Smooth muscle cell (in vitro differentiated cells): ENCODE measurements at regions not wholly inside any gene's neighbourhood (a gene's known extent, or its start where the extent isn't known, plus 50 kb on each side); places are given as distances from the start of the nearest gene placed in this dataset.

ENCODE experiments used
- DNase-seq: peaks from one replicate; lab custom pipeline; 2025; ENCODE audit not compliant: unreplicated experiment; lab: John Stamatoyannopoulos, UW
- H2AFZ ChIP-seq: fragments of 200-600 bp; sonication (generic); 2 replicates; pipeline ENCODE4 v1.6.0; 2016; ENCODE audit warnings: antibody characterized with exemption, low read depth, mild to moderate bottlenecking
- H3F3A ChIP-seq: fragments of 200-600 bp; sonication (generic); 2 replicates; pipeline ENCODE4 v1.6.0; 2017; ENCODE audit warnings: antibody characterized with exemption, low read depth
- H3K27ac ChIP-seq: fragments of 200-600 bp; sonication (generic); 2 replicates; pipeline ENCODE4 v1.5.1; 2016; ENCODE audit warnings: low read depth, mild to moderate bottlenecking
- H3K27me3 ChIP-seq: fragments of 200-600 bp; sonication (generic); 2 replicates; pipeline ENCODE4 v1.6.1; 2016; ENCODE audit warnings: low read depth, mild to moderate bottlenecking
- H3K36me3 ChIP-seq: fragments of 200-600 bp; sonication (generic); 2 replicates; pipeline ENCODE4 v1.5.1; 2016; ENCODE audit warnings: low read depth
- H3K4me1 ChIP-seq: fragments of 200-600 bp; sonication (generic); 2 replicates; pipeline ENCODE4 v1.5.1; 2016; ENCODE audit warnings: low read depth
- H3K4me2 ChIP-seq: fragments of 200-600 bp; sonication (generic); 2 replicates; pipeline ENCODE4 v1.6.0; 2016; ENCODE audit warnings: mild to moderate bottlenecking
- H3K4me3 ChIP-seq: fragments of 200-600 bp; sonication (generic); 2 replicates; pipeline ENCODE4 v1.5.1; 2016; ENCODE audit warnings: mild to moderate bottlenecking
- H3K79me2 ChIP-seq: fragments of 200-600 bp; sonication (generic); 2 replicates; pipeline ENCODE4 v1.6.0; 2016; ENCODE audit warnings: low read depth, mild to moderate bottlenecking
- H3K9ac ChIP-seq: fragments of 200-600 bp; sonication (generic); 2 replicates; pipeline ENCODE4 v1.6.0; 2016; ENCODE audit warnings: low read depth
- H3K9me3 ChIP-seq: fragments of 200-600 bp; sonication (generic); replicated peaks from 2 replicates; pipeline ENCODE4 v1.5.1; 2016; ENCODE audit warnings: low read depth
- H4K20me1 ChIP-seq: fragments of 200-600 bp; sonication (generic); 2 replicates; pipeline ENCODE4 v1.6.0; 2016; ENCODE audit warnings: low read depth
- CTCF ChIP-seq: fragments of 200-600 bp; sonication (generic); IDR thresholded peaks from 2 replicates; pipeline ENCODE4 v1.5.1; 2017; ENCODE audit warnings: borderline replicate concordance, mild to moderate bottlenecking, antibody characterized with exemption; ENCODE audit not compliant: insufficient read depth, poor library complexity, severe bottlenecking
- WGBS: methylation state at CpG from one replicate; pipeline ENCODE4 v1.1.7; 2016; ENCODE audit warnings: low lambda C conversion rate; 5-methylcytosine and 5-hydroxymethylcytosine counted together

- no peak for TF ChIP-seq CTCF
- Histone ChIP-seq H3K27me3 (no peaks in the 10 kb centered on the region), H4K20me1 (no peaks in the 10 kb centered on the region), H3K27ac (no peak overlapping the region), H3F3A (no peaks in the 10 kb centered on the region), H3K9ac (no peak overlapping the region), H3K79me2 (no peaks in the 10 kb centered on the region), H2AFZ (no peak overlapping the region), H3K36me3 (no peaks in the 10 kb centered on the region), H3K4me3 (no peak overlapping the region), H3K4me2 (no peak overlapping the region), H3K4me1 (peaks cover 15% of the 10 kb centered on the region), H3K9me3 (no peaks in the 10 kb centered on the region)
- DNase-seq = no peak
- 90% methylated on average over 7 of the region's 7 CpGs for WGBS
Measured at GRCh38 chr22:27436591-27436990, 365.0 kb downstream of the MN1 start.

- Histone ChIP-seq H3F3A (no peaks in the 10 kb centered on the region), H3K4me3 (no peak overlapping the region), H3K36me3 (no peaks in the 10 kb centered on the region), H4K20me1 (no peaks in the 10 kb centered on the region), H3K4me2 (no peak overlapping the region), H3K79me2 (no peaks in the 10 kb centered on the region), H2AFZ (no peak overlapping the region), H3K4me1 (peaks cover 15% of the 10 kb centered on the region), H3K27ac (no peak overlapping the region), H3K9me3 (no peaks in the 10 kb centered on the region), H3K9ac (no peak overlapping the region), H3K27me3 (peaks cover 7% of the 10 kb centered on the region)
- 88% methylated on average over 4 of the region's 4 CpGs for WGBS
- DNase-seq = no peak
- TF ChIP-seq CTCF = no peak
Measured at GRCh38 chr22:27437570-27437969, 364.0 kb downstream of the MN1 start.

- Histone ChIP-seq H4K20me1 (no peaks in the 10 kb centered on the region), H3K9me3 (no peaks in the 10 kb centered on the region), H3K79me2 (no peaks in the 10 kb centered on the region), H3K27me3 (peaks cover 7% of the 10 kb centered on the region), H3K4me2 (no peak overlapping the region), H3K36me3 (no peaks in the 10 kb centered on the region), H3K4me3 (no peak overlapping the region), H3K4me1 (peaks cover 20% of the 10 kb centered on the region), H2AFZ (no peak overlapping the region), H3K9ac (no peak overlapping the region), H3F3A (no peaks in the 10 kb centered on the region), H3K27ac (no peak overlapping the region)
- no peak for DNase-seq
- no peak for TF ChIP-seq CTCF
- WGBS = 68% methylated on average over 22 of the region's 22 CpGs
Measured at GRCh38 chr22:27438271-27438980, 363.1 kb downstream of the MN1 start.

GRCh38 chr22:27439131-27439530, 362.4 kb downstream of the MN1 start:
- Histone ChIP-seq H2AFZ (no peak overlapping the region), H3K36me3 (no peaks in the 10 kb centered on the region), H3K4me2 (no peak overlapping the region), H4K20me1 (no peaks in the 10 kb centered on the region), H3K27me3 (peaks cover 7% of the 10 kb centered on the region), H3K4me3 (no peak overlapping the region), H3K9me3 (no peaks in the 10 kb centered on the region), H3K9ac (no peak overlapping the region), H3F3A (no peaks in the 10 kb centered on the region), H3K4me1 (peaks cover 22% of the 10 kb centered on the region), H3K79me2 (no peaks in the 10 kb centered on the region), H3K27ac (no peak overlapping the region)
- WGBS = 67% methylated on average over 4 of the region's 4 CpGs
- DNase-seq = no peak
- no peak for TF ChIP-seq CTCF
